PC-3 (cell line): ENCODE measurements at regions not wholly inside any gene's neighbourhood (a gene's known extent, or its start where the extent isn't known, plus 50 kb on each side); places are given as distances from the start of the nearest gene placed in this dataset.

Experiments
- ATAC-seq: fragments of 200-7000 bp; cut with Tn5 transposase; 2 replicates; pipeline ENCODE4 v1.9.1; 2020; ENCODE audit warnings: mild to moderate bottlenecking, moderate library complexity
- BruUV-seq: library from RNA; stranded (reverse); fragments of 400-500 nt; replicated peaks from 2 replicates; lab custom pipeline; 2021; lab: Mats Ljungman, UMichigan
- CTCF ChIA-PET: fragments of 300-600 bp; sonication (Branson Sonifier 250); formaldehyde crosslinking; loops from one replicate; lab custom pipeline; 2022; ENCODE audit warnings: antibody characterized with exemption; lab: Charles Lee
- POLR2A ChIA-PET: fragments of 300-600 bp; sonication (Branson Sonifier 250); formaldehyde crosslinking; loops from one replicate; lab custom pipeline; 2022; ENCODE audit warnings: antibody characterized with exemption; ENCODE audit not compliant: unreplicated experiment; lab: Charles Lee
- DNase-seq: peaks from one replicate; pipeline ENCODE4 v3.0.0-alpha.2; 2015
- H2AFZ ChIP-seq: fragments of 300-600 bp; sonication (generic); 2 replicates; pipeline ENCODE4 v1.6.0; 2016; ENCODE audit warnings: antibody characterized with exemption, low read length
- H3F3A ChIP-seq: fragments of 300-600 bp; sonication (generic); one replicate; pipeline ENCODE4 v1.6.0; 2017; ENCODE audit warnings: antibody characterized with exemption, low read length, control low read depth, mild to moderate bottlenecking; ENCODE audit not compliant: unreplicated experiment
- H3K27ac ChIP-seq: fragments of 300-600 bp; sonication (generic); 2 replicates; pipeline ENCODE4 v1.5.1; 2016; ENCODE audit warnings: mild to moderate bottlenecking, low read length
- H3K27me3 ChIP-seq: fragments of 300-600 bp; sonication (generic); 2 replicates; pipeline ENCODE4 v1.6.1; 2016; ENCODE audit warnings: low read length, mixed read lengths
- H3K36me3 ChIP-seq: fragments of 300-600 bp; sonication (generic); 2 replicates; pipeline ENCODE4 v1.6.1; 2016; ENCODE audit warnings: low read depth, mixed run types, low read length, mixed read lengths
- H3K4me1 ChIP-seq: fragments of 300-600 bp; sonication (generic); 2 replicates; pipeline ENCODE4 v1.5.1; 2016; ENCODE audit warnings: low read length; ENCODE audit not compliant: insufficient read depth
- H3K4me2 ChIP-seq: fragments of 300-600 bp; sonication (generic); 2 replicates; pipeline ENCODE4 v1.6.0; 2016; ENCODE audit warnings: low read length
- H3K4me3 ChIP-seq: fragments of 300-600 bp; sonication (generic); 2 replicates; pipeline ENCODE4 v1.5.1; 2016; ENCODE audit warnings: mild to moderate bottlenecking, low read length, mixed read lengths
- H3K79me2 ChIP-seq: fragments of 300-600 bp; sonication (generic); 2 replicates; pipeline ENCODE4 v1.6.1; 2017; ENCODE audit warnings: low read length, mixed read lengths
- H3K9ac ChIP-seq: fragments of 300-600 bp; sonication (generic); 2 replicates; pipeline ENCODE4 v1.6.0; 2016; ENCODE audit warnings: mild to moderate bottlenecking, low read length
- H3K9me2 ChIP-seq: fragments of 300-600 bp; sonication (generic); replicated peaks from 2 replicates; pipeline ENCODE4 v1.6.1; 2016; ENCODE audit warnings: mixed run types, low read length, mixed read lengths
- H3K9me3 ChIP-seq: fragments of 300-600 bp; sonication (generic); 2 replicates; pipeline ENCODE4 v1.6.1; 2016; ENCODE audit warnings: low read length, mixed read lengths
- H4K20me1 ChIP-seq: fragments of 300-600 bp; sonication (generic); 2 replicates; pipeline ENCODE4 v1.6.1; 2016; ENCODE audit warnings: low read length, mixed read lengths
- EZH2 ChIP-seq: fragments of 300-600 bp; sonication (generic); IDR thresholded peaks from one replicate; pipeline ENCODE4 v1.6.1; 2017; ENCODE audit warnings: antibody characterized with exemption, mild to moderate bottlenecking, low read length; ENCODE audit not compliant: unreplicated experiment
- EZH2phosphoT487 ChIP-seq: fragments of 300-600 bp; sonication (generic); IDR thresholded peaks from 2 replicates; pipeline ENCODE4 v1.6.1; 2018; ENCODE audit warnings: mild to moderate bottlenecking, antibody characterized with exemption, low read length, borderline replicate concordance
- intact Hi-C: fragments of 100-400 bp; cut with micrococcal nuclease; formaldehyde crosslinking; loops from 2 replicates; pipeline ENCODE4 v1.9.0; 2023
- TF ChIP-seq, protein P1 (sequence below): fragments of 300-600 bp; sonication (generic); conservative IDR thresholded peaks from 2 replicates; pipeline ENCODE4 v1.5.1; 2017; ENCODE audit warnings: antibody characterized with exemption, low read depth, mild to moderate bottlenecking, low read length

DNA sequence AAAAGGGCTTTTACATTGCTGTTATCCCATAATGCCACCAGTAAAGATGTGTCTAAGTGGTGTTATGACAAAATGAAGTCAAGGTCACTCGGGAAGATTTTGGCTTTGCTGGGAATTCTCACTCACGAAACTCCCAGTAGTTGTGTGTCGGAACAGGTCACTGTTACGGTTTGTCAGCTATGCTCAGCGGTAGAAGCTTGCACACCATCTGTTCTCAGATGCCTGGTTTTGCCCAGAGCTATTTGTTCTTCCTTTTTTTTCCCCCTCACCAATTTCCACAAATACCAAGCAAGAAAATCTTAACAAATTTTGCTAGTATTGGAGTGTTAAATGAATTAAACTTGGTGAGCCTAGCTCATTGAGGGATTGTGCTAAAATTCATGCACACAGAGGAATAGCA lies 915.1 kb downstream of the MCTP2 start:
- BruUV-seq: no TSS peak

DNA sequence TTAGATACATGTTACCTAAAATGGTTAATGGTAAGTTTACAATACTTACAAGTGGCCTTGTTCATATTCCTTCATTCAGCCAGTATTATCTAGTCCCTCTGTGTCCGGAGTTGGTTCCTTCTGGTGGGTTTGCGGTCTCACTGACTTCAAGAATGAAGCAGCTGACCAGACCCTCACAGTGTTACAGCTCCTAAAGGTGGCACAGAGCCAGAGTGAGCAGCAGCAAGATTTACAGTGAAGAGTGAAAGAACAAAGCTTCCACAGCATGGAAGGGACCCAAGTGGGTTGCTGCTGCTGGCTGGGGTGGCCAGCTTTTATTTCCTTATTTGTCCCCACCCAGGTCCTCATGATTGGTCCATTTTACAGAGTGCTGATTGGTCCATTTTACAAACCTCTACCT lies 916.8 kb downstream of the MCTP2 start:
- Histone ChIP-seq H3K9me2 (no peaks in the 10 kb centered on the region), H3K9me3 (0 out of 2 replicates have a peak, but pooled peaks cover 4% of the 10 kb centered on the region), H3K36me3 (no peaks in the 10 kb centered on the region), H3K4me1 (no peaks in the 10 kb centered on the region), H3K27ac (no peak overlapping the region), H3K4me3 (no peak overlapping the region), H2AFZ (no peak overlapping the region), H3K27me3 (peaks cover 33% of the 10 kb centered on the region), H4K20me1 (no peaks in the 10 kb centered on the region), H3F3A (no peaks in the 10 kb centered on the region), H3K79me2 (no peaks in the 10 kb centered on the region), H3K9ac (no peak overlapping the region), H3K4me2 (no peak overlapping the region)
- DNase-seq (no peak), ATAC-seq (no peak)
- BruUV-seq: no TSS peak
- intact Hi-C loops: no loop called here
- TF ChIP-seq, protein P1, sequence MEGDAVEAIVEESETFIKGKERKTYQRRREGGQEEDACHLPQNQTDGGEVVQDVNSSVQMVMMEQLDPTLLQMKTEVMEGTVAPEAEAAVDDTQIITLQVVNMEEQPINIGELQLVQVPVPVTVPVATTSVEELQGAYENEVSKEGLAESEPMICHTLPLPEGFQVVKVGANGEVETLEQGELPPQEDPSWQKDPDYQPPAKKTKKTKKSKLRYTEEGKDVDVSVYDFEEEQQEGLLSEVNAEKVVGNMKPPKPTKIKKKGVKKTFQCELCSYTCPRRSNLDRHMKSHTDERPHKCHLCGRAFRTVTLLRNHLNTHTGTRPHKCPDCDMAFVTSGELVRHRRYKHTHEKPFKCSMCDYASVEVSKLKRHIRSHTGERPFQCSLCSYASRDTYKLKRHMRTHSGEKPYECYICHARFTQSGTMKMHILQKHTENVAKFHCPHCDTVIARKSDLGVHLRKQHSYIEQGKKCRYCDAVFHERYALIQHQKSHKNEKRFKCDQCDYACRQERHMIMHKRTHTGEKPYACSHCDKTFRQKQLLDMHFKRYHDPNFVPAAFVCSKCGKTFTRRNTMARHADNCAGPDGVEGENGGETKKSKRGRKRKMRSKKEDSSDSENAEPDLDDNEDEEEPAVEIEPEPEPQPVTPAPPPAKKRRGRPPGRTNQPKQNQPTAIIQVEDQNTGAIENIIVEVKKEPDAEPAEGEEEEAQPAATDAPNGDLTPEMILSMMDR: no peak
- no peak for TF ChIP-seq EZH2phosphoT487
- no peak for TF ChIP-seq EZH2
- CTCF ChIA-PET: no interaction called here
- POLR2A ChIA-PET: no interaction called here

More for the DNA sequence above, 915.1 kb downstream of the MCTP2 start:
- no peak for TF ChIP-seq EZH2
- ATAC-seq: no peak
- Histone ChIP-seq H3K27ac (no peak overlapping the region), H3K4me2 (no peak overlapping the region), H2AFZ (no peak overlapping the region), H3K4me1 (no peaks in the 10 kb centered on the region), H3K79me2 (no peaks in the 10 kb centered on the region), H3K4me3 (no peak overlapping the region), H3K9me3 (no peaks in the 10 kb centered on the region), H3F3A (no peaks in the 10 kb centered on the region), H3K9me2 (no peaks in the 10 kb centered on the region), H3K36me3 (no peaks in the 10 kb centered on the region), H3K9ac (no peak overlapping the region), H4K20me1 (no peaks in the 10 kb centered on the region), H3K27me3 (peaks cover 33% of the 10 kb centered on the region)
- intact Hi-C loops: no loop called here
- ChIA-PET POLR2A (no interaction called here), CTCF (no interaction called here)
- no peak for DNase-seq

DNA sequence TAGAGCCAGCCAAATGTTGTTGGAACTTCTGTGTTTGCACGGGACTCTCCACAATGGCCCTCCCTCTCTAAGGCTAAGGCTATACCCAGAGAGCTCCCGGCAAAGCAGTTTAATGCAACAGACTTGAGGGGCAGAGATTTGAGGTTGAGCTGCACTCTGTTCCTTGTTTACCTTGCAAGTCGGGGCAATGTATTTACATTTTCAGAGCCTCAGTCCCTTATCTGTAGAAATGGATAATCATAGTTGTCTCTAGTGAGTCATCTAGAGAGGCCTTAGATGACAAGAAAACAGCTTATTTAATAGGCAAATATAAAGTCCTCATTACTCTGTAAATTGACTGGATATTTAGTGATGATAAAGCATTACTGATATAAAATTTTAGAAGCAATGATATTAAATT lies 917.7 kb downstream of the MCTP2 start:
- no peak overlapping the region for H3K27ac ChIP-seq
- H3K4me2 ChIP-seq: no peak overlapping the region
- H3K4me1 ChIP-seq: no peaks in the 10 kb centered on the region
- no TSS peak for BruUV-seq
- no peaks in the 10 kb centered on the region for H3K9me2 ChIP-seq
- no peaks in the 10 kb centered on the region for H4K20me1 ChIP-seq
- no peak overlapping the region for H2AFZ ChIP-seq
- ChIA-PET POLR2A (no interaction called here), CTCF (no interaction called here)
- H3K36me3 ChIP-seq: no peaks in the 10 kb centered on the region
- no peak overlapping the region for H3K9ac ChIP-seq
- H3F3A ChIP-seq: no peaks in the 10 kb centered on the region
- TF ChIP-seq EZH2phosphoT487 (no peak), EZH2 (no peak)
- TF ChIP-seq, protein P1: no peak
- peaks cover 33% of the 10 kb centered on the region for H3K27me3 ChIP-seq
- intact Hi-C loops: no loop called here
- H3K79me2 ChIP-seq: no peaks in the 10 kb centered on the region
- no peak overlapping the region for H3K4me3 ChIP-seq
- DNase-seq: no peak
- no peak for ATAC-seq
- 0 out of 2 replicates have a peak, but pooled peaks cover 4% of the 10 kb centered on the region for H3K9me3 ChIP-seq
